HEK293T (cell line): ENCODE measurements at regions not wholly inside any gene's neighbourhood (a gene's known extent, or its start where the extent isn't known, plus 50 kb on each side); places are given as distances from the start of the nearest gene placed in this dataset.

Experiments used
- CTCF ChIA-PET: fragments of 350-600 bp; formaldehyde crosslinking; extraction: SDS; loops from one replicate; lab custom pipeline; 2021; ENCODE audit warnings: antibody characterized with exemption, inconsistent platforms; lab: Yijun Ruan, JAX
- POLR2A ChIA-PET: fragments of 350-600 bp; formaldehyde crosslinking; extraction: SDS; loops from one replicate; lab custom pipeline; 2020; ENCODE audit warnings: antibody characterized with exemption, inconsistent platforms; lab: Yijun Ruan, JAX
- DNase-seq: peaks from one replicate; pipeline ENCODE4 v3.0.0; 2012; ENCODE audit warnings: mixed read lengths; ENCODE audit errors: extremely low spot score
- ARNT ChIP-seq: fragments of 450-650 bp; IDR thresholded peaks from 2 replicates; pipeline ENCODE4 v1.6.1; 2017; ENCODE audit warnings: mild to moderate bottlenecking
- BHLHE40 ChIP-seq: fragments of 450-650 bp; IDR thresholded peaks from 2 replicates; pipeline ENCODE4 v1.6.1; 2016; ENCODE audit warnings: mild to moderate bottlenecking, moderate library complexity, borderline replicate concordance
- CTBP1 ChIP-seq: fragments of 450-650 bp; IDR thresholded peaks from 2 replicates; pipeline ENCODE4 v1.6.1; 2016; ENCODE audit warnings: borderline replicate concordance
- ELF4 ChIP-seq: fragments of 450-650 bp; IDR thresholded peaks from 2 replicates; pipeline ENCODE4 v1.6.1; 2017; ENCODE audit warnings: antibody characterized with exemption
- FOXA1 ChIP-seq: fragments of 450-650 bp; IDR thresholded peaks from 2 replicates; pipeline ENCODE4 v1.6.1; 2016; ENCODE audit warnings: mild to moderate bottlenecking
- FOXK2 ChIP-seq: fragments of 450-650 bp; IDR thresholded peaks from 2 replicates; pipeline ENCODE4 v1.6.1; 2016; ENCODE audit warnings: mild to moderate bottlenecking
- FOXM1 ChIP-seq: fragments of 450-650 bp; IDR thresholded peaks from 2 replicates; pipeline ENCODE4 v1.6.1; 2017; ENCODE audit warnings: mild to moderate bottlenecking, borderline replicate concordance
- HDGF ChIP-seq: fragments of 450-650 bp; IDR thresholded peaks from 2 replicates; pipeline ENCODE4 v1.6.1; 2017; ENCODE audit warnings: antibody characterized with exemption, borderline replicate concordance
- L3MBTL2 ChIP-seq: fragments of 450-650 bp; conservative IDR thresholded peaks from 2 replicates; pipeline ENCODE4 v1.6.1; 2016; ENCODE audit warnings: mild to moderate bottlenecking
- LEF1 ChIP-seq: fragments of 450-650 bp; IDR thresholded peaks from 2 replicates; pipeline ENCODE4 v1.6.1; 2017; ENCODE audit warnings: mild to moderate bottlenecking, borderline replicate concordance
- NFRKB ChIP-seq: fragments of 450-650 bp; IDR thresholded peaks from 2 replicates; pipeline ENCODE4 v1.6.1; 2016; ENCODE audit warnings: mild to moderate bottlenecking, moderate library complexity
- PKNOX1 ChIP-seq: fragments of 450-650 bp; IDR thresholded peaks from 2 replicates; pipeline ENCODE4 v1.6.1; 2016
- SP1 ChIP-seq: fragments of 450-650 bp; IDR thresholded peaks from 2 replicates; pipeline ENCODE4 v1.6.1; 2017
- SUZ12 ChIP-seq: fragments of 450-650 bp; IDR thresholded peaks from 2 replicates; pipeline ENCODE4 v1.6.1; 2016; ENCODE audit warnings: mild to moderate bottlenecking
- TARDBP ChIP-seq: fragments of 450-650 bp; IDR thresholded peaks from 2 replicates; pipeline ENCODE4 v1.6.1; 2016
- ZNF384 ChIP-seq: fragments of 450-650 bp; IDR thresholded peaks from 2 replicates; pipeline ENCODE4 v1.6.1; 2016

- DNase-seq = no peak
- CTCF ChIA-PET = no interaction called here
- TF ChIP-seq BHLHE40 = no peak
- POLR2A ChIA-PET = no interaction called here
Observed at GRCh38 chr4:156495091-156495490, 476.5 kb downstream of the PDGFC start.

- TF ChIP-seq HDGF = no peak
- no peak for TF ChIP-seq CTBP1
- TF ChIP-seq FOXA1 = no peak
- TF ChIP-seq L3MBTL2 = no peak
- TF ChIP-seq TARDBP = no peak
- TF ChIP-seq ELF4 = no peak
- no peak for TF ChIP-seq SUZ12
- no peak for TF ChIP-seq ZNF384
- no peak for TF ChIP-seq BHLHE40
- POLR2A ChIA-PET = no interaction called here
- DNase-seq = no peak
- CTCF ChIA-PET = no interaction called here
Observed at GRCh38 chr4:156493858-156494257, 477.7 kb downstream of the PDGFC start.

GRCh38 chr4:156487107-156487506, 484.5 kb downstream of the PDGFC start:
- ChIA-PET CTCF (no interaction called here), POLR2A (no interaction called here)
- TF ChIP-seq FOXA1 (no peak), SP1 (no peak), NFRKB (no peak), TARDBP (no peak), BHLHE40 (no peak), HDGF (no peak), FOXK2 (no peak)
- no peak for DNase-seq

GRCh38 chr4:156481845-156482244, 489.8 kb downstream of the PDGFC start:
- CTCF ChIA-PET = no interaction called here
- TF ChIP-seq FOXM1 (no peak), PKNOX1 (no peak), ELF4 (no peak), FOXA1 (no peak), NFRKB (no peak), TARDBP (no peak), ZNF384 (no peak)
- POLR2A ChIA-PET = no interaction called here
- no peak for DNase-seq

- TF ChIP-seq FOXA1 (no peak), FOXM1 (no peak), ELF4 (no peak), HDGF (no peak), CTBP1 (no peak), SP1 (no peak), SUZ12 (no peak), TARDBP (no peak), FOXK2 (no peak)
- no peak for DNase-seq
- POLR2A ChIA-PET = no interaction called here
- CTCF ChIA-PET = interaction anchor here (1.0 kb wide), 1 partner anchor 494 kb away, joined by 3 read pairs; the partner anchor contains the start of gene PDGFC
Observed at GRCh38 chr4:156477636-156478035, 494.0 kb downstream of the PDGFC start.

GRCh38 chr4:156476359-156476758, 495.2 kb downstream of the PDGFC start:
- ChIA-PET CTCF (interaction anchor here (1.3 kb wide), 1 partner anchor 494 kb away, joined by 6 read pairs; no protein-coding TSS in a partner anchor), POLR2A (no interaction called here)
- no peak for DNase-seq
- no peak for TF ChIP-seq NFRKB
- TF ChIP-seq HDGF = no peak
- no peak for TF ChIP-seq SUZ12
- TF ChIP-seq SP1 = no peak
- no peak for TF ChIP-seq TARDBP
- TF ChIP-seq ELF4 = no peak
- no peak for TF ChIP-seq BHLHE40
- no peak for TF ChIP-seq L3MBTL2

GRCh38 chr4:156475322-156475721, 496.3 kb downstream of the PDGFC start:
- TF ChIP-seq SUZ12 (no peak), ZNF384 (no peak), ARNT (no peak), FOXM1 (no peak), L3MBTL2 (no peak), HDGF (no peak), CTBP1 (no peak), LEF1 (no peak), PKNOX1 (no peak), ELF4 (no peak), TARDBP (no peak), SP1 (no peak), NFRKB (no peak), BHLHE40 (no peak), FOXA1 (no peak), FOXK2 (no peak)
- POLR2A ChIA-PET = no interaction called here
- DNase-seq = peak; percentile 18
- CTCF ChIA-PET = interaction anchor here (0.8 to 1.6 kb wide), 6 partner anchors 199 to 734 kb away, joined by 3 to 9 read pairs (median 3); no protein-coding TSS in a partner anchor

GRCh38 chr4:156473151-156473550, 498.4 kb downstream of the PDGFC start:
- TF ChIP-seq ARNT (no peak), ELF4 (no peak)
- POLR2A ChIA-PET = no interaction called here
- DNase-seq = no peak
- CTCF ChIA-PET = no interaction called here
